HepG2 (cell line): ENCODE measurements at regions not wholly inside any gene's neighbourhood (a gene's known extent, or its start where the extent isn't known, plus 50 kb on each side); places are given as distances from the start of the nearest gene placed in this dataset.

Experiments
- AFF4 ChIP-seq: sonication (generic); formaldehyde crosslinking; IDR thresholded peaks from 2 replicates; pipeline ENCODE4 v1.4.0; 2020; ENCODE audit warnings: missing genetic modification reagents
- CCAR2 ChIP-seq: fragments of 200-400 bp; formaldehyde crosslinking; optimal IDR thresholded peaks from 2 replicates; pipeline ENCODE3; 2018; ENCODE audit warnings: low read depth, mild to moderate bottlenecking, low read length, moderate library complexity
- HBP1 ChIP-seq: IDR thresholded peaks from 2 replicates; pipeline ENCODE4 v1.6.1; 2016; ENCODE audit warnings: low read depth, control low read depth
- HMGA1 ChIP-seq: sonication (generic); formaldehyde crosslinking; conservative IDR thresholded peaks from 2 replicates; pipeline ENCODE4 v1.4.0; 2020; ENCODE audit warnings: missing genetic modification reagents
- MAX ChIP-seq: IDR thresholded peaks from 2 replicates; pipeline ENCODE4 v1.6.1; 2012; ENCODE audit warnings: inconsistent platforms
- PHB2 ChIP-seq: fragments of 450-650 bp; IDR thresholded peaks from 2 replicates; pipeline ENCODE4 v1.6.1; 2018; ENCODE audit not compliant: partially characterized antibody
- POLR2A ChIP-seq, 2 experiments: IDR thresholded peaks; 2 replicates each; pipeline ENCODE4 v1.6.1; 2011; ENCODE audit warnings: low read depth in 2 of 2, low read length in 2 of 2, mild to moderate bottlenecking in 1 of 2, moderate library complexity in 1 of 2; ENCODE audit not compliant: insufficient read depth in 1 of 2
- ZIK1 ChIP-seq: sonication (generic); formaldehyde crosslinking; IDR thresholded peaks from 2 replicates; pipeline ENCODE4 v1.5.0; 2020; ENCODE audit warnings: mild to moderate bottlenecking, low read depth, missing genetic modification reagents, borderline replicate concordance
- ZNF205 ChIP-seq: IDR thresholded peaks from 2 replicates; pipeline ENCODE4 v1.6.1; 2018; ENCODE audit warnings: missing biosample characterization, missing genetic modification reagents
- ZNF432 ChIP-seq: sonication (generic); formaldehyde crosslinking; IDR thresholded peaks from 2 replicates; pipeline ENCODE4 v1.5.0; 2020; ENCODE audit warnings: missing genetic modification reagents, mild to moderate bottlenecking, borderline replicate concordance
- ZNF597 ChIP-seq: sonication (generic); formaldehyde crosslinking; IDR thresholded peaks from 2 replicates; pipeline ENCODE4 v1.5.0; 2020; ENCODE audit warnings: missing genetic modification reagents
- ZNF713 ChIP-seq: sonication (generic); formaldehyde crosslinking; IDR thresholded peaks from 2 replicates; pipeline ENCODE4 v1.4.0; 2020; ENCODE audit warnings: mild to moderate bottlenecking, missing genetic modification reagents
- TF ChIP-seq, protein P1 (sequence below): sonication (generic); formaldehyde crosslinking; IDR thresholded peaks from 2 replicates; pipeline ENCODE4 v1.8.0; 2022; ENCODE audit warnings: missing genetic modification reagents, mild to moderate bottlenecking, moderate library complexity, borderline replicate concordance
- TF ChIP-seq, protein P2 (sequence below): sonication (generic); formaldehyde crosslinking; IDR thresholded peaks from 2 replicates; pipeline ENCODE4 v1.4.0; 2020; ENCODE audit warnings: mild to moderate bottlenecking, missing genetic modification reagents

DNA sequence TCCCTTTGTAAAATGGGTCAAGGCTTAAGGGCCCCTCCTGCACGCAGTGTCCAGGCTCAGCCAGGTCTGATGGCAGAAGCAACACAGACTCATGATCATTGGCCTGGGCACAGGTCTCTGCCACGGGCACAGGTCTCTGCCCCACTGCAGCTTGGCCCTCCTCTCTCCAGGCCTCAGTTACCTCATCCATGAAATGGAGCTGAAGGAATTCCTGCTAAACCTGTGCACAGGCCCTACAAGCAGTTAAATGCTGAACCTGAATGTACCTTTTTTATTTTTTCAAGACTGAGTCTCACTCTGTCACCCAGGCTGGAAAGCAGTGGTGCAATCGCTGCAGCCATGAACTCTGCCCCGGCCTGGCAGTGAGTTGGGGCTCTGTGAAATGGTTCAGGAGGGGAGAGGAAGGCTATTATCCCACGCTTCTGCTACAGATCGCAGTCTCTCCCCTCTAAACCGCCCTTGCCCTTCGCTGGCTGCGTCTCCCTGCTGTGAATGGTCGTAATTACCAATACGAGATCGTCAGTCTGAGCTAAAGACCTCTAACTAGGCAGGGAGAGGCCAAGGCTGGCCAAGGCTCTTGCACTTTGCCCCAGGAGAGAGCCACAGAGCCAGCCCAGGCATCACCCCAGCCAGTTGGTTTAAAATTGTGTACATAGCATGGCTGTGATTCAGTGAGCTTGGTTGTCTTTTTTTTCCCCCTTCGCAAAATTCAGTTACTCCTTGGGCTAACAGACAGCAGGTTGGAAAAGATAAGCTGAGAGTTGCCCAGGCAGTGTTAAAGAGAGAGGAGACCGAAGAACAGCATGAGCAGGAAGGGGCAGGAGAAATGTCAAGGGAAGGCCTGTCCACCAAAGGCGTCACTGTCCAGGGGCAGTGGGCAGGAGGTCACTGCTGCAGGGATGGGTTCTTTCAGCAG lies 93.0 kb upstream of the KCTD7 start (continued):
- TF ChIP-seq, protein P1, sequence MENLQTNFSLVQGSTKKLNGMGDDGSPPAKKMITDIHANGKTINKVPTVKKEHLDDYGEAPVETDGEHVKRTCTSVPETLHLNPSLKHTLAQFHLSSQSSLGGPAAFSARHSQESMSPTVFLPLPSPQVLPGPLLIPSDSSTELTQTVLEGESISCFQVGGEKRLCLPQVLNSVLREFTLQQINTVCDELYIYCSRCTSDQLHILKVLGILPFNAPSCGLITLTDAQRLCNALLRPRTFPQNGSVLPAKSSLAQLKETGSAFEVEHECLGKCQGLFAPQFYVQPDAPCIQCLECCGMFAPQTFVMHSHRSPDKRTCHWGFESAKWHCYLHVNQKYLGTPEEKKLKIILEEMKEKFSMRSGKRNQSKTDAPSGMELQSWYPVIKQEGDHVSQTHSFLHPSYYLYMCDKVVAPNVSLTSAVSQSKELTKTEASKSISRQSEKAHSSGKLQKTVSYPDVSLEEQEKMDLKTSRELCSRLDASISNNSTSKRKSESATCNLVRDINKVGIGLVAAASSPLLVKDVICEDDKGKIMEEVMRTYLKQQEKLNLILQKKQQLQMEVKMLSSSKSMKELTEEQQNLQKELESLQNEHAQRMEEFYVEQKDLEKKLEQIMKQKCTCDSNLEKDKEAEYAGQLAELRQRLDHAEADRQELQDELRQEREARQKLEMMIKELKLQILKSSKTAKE (CRISPR knock-in tag), result no peak
- TF ChIP-seq PHB2 (no peak), POLR2A (IDR thresholded peaks at IDR 0.05; ENCODE audit: insufficient read depth in 1 of 2, low read depth in 2 of 2, low read length in 2 of 2) (peak in 1 of 2 experiments; percentile 48; a peak in 2 of 4 replicates), AFF4 (CRISPR knock-in tag) (no peak; the same call in 1 of the 2 replicates), ZNF205 (CRISPR knock-in tag) (0 out of 2 replicates have a peak, but pooled peaks have one; percentile 28), MAX (no peak; the same call in none of the 2 replicates), HBP1 (peak; percentile 47; the same call in 1 of the 2 replicates), ZNF597 (CRISPR knock-in tag) (no peak), CCAR2 (no peak), ZNF432 (CRISPR knock-in tag) (no peak), ZIK1 (CRISPR knock-in tag) (no peak), HMGA1 (CRISPR knock-in tag) (no peak), ZNF713 (CRISPR knock-in tag) (no peak)
- TF ChIP-seq, protein P2, sequence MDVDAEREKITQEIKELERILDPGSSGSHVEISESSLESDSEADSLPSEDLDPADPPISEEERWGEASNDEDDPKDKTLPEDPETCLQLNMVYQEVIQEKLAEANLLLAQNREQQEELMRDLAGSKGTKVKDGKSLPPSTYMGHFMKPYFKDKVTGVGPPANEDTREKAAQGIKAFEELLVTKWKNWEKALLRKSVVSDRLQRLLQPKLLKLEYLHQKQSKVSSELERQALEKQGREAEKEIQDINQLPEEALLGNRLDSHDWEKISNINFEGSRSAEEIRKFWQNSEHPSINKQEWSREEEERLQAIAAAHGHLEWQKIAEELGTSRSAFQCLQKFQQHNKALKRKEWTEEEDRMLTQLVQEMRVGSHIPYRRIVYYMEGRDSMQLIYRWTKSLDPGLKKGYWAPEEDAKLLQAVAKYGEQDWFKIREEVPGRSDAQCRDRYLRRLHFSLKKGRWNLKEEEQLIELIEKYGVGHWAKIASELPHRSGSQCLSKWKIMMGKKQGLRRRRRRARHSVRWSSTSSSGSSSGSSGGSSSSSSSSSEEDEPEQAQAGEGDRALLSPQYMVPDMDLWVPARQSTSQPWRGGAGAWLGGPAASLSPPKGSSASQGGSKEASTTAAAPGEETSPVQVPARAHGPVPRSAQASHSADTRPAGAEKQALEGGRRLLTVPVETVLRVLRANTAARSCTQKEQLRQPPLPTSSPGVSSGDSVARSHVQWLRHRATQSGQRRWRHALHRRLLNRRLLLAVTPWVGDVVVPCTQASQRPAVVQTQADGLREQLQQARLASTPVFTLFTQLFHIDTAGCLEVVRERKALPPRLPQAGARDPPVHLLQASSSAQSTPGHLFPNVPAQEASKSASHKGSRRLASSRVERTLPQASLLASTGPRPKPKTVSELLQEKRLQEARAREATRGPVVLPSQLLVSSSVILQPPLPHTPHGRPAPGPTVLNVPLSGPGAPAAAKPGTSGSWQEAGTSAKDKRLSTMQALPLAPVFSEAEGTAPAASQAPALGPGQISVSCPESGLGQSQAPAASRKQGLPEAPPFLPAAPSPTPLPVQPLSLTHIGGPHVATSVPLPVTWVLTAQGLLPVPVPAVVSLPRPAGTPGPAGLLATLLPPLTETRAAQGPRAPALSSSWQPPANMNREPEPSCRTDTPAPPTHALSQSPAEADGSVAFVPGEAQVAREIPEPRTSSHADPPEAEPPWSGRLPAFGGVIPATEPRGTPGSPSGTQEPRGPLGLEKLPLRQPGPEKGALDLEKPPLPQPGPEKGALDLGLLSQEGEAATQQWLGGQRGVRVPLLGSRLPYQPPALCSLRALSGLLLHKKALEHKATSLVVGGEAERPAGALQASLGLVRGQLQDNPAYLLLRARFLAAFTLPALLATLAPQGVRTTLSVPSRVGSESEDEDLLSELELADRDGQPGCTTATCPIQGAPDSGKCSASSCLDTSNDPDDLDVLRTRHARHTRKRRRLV (CRISPR knock-in tag), result no peak
